ENCODE measurements at regions not wholly inside any gene's neighbourhood (a gene's known extent, or its start where the extent isn't known, plus 50 kb on each side); places are given as distances from the start of the nearest gene placed in this dataset.
A peak's percentile ranks its signal among the peaks of the same experiment; 100 is the strongest.

DNA sequence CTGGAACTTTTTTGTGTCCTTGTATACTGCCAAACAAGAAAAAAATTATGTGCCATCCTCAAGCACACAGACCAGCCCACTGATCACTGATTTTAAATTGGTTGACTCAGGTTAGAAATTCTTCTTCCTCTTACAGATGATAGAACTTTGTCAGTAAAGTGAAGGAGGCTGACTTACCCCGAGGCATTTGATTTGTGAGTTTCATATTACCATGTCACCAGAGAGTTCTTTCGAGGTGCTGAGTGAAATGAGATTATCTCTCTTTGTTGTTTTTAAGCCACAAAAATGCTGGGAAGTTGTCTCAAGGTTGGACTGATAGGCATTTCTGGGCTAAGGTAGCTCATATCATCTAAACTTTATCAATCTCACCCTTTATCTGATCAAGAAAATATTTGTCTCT, 78.8 kb upstream of the FAM180A start:
- no peak for DNase-seq

- no peak for DNase-seq
These were observed 76.8 kb upstream of the FAM180A start for GRCh38 chr7:135825406-135825805.

GRCh38 chr7:135822376-135822775, 73.8 kb upstream of the FAM180A start:
- no peak for DNase-seq

GRCh38 chr7:135817583-135817982, 69.0 kb upstream of the FAM180A start:
- no peak for DNase-seq

DNA sequence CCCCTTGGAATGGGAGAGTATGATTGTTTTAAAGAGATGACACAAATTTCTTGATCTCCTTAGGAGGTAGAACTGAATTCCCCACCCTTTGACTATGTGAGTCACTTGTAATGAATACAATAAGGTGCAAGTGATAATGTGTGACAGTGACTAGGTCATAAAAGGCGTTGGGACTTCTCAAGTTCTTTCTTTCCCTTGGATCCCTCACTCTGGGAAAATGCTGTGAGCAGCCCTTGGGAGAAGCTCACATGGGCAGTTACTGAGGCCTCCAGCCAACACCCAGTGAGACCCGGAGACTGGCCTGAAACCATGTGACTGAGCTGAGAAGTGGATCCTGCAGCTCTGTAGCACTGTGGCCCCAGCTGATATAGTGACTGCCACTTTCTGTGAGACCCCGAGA, 66.4 kb upstream of the FAM180A start:
- no peak for DNase-seq

DNA sequence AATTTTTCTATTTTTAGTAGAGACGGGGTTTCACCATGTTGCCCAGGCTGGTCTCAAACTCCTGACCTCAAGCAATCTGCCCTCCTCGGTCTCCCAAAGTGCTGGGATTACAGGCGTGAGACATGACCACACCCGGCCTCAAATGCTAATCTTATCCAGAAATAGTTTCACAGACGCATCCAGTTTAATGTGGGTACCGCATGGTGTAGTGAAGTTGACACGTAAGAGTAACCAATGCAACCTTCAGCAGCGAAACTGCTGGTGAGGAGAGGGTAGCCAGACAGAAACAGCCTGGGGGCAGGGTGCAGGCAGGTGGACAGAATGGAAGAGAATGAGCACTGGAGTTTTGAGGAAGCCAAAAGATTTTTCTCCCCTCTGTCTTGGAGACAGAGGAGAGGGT, 63.5 kb upstream of the FAM180A start:
- DNase-seq, result no peak

- DNase-seq, result no peak
These were observed 62.9 kb upstream of the FAM180A start for GRCh38 chr7:135811506-135811905.

GRCh38 chr7:135808206-135808605, 59.6 kb upstream of the FAM180A start:
- no peak for DNase-seq

GRCh38 chr7:135803143-135803542, 54.5 kb upstream of the FAM180A start:
- DNase-seq, result no peak

DNA sequence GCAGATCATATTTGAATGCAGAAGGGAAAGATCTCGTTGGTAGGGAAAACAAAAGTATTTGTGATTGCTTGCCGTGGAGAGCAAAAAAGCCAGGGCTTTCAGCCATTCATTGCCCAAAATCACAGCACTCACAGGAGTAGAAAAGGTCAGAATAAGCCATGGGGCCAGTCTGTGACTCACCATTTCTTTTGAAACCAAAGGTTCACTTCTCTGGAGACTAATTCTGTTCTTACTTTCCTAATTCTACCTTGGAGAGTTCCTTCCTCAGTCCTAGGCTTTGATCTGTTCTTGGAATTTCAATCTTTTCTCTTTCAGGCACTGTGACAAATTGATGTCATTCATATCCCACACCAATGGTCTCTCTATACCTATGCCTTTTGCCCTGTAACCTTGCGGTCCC, 54.1 kb upstream of the FAM180A start:
- peak; percentile 2 for DNase-seq

- DNase-seq, result no peak
These were observed 53.3 kb upstream of the FAM180A start for GRCh38 chr7:135801877-135802276.

- peak; percentile 79 for DNase-seq
These were observed 52.6 kb upstream of the FAM180A start for GRCh38 chr7:135801045-135801693.

GRCh38 chr7:135800560-135800959, 51.9 kb upstream of the FAM180A start:
- no peak for DNase-seq

- DNase-seq, result no peak
These were observed 51.3 kb upstream of the FAM180A start for GRCh38 chr7:135799881-135800280.
